CD14-positive monocyte (primary cell): ENCODE measurements at regions not wholly inside any gene's neighbourhood (a gene's known extent, or its start where the extent isn't known, plus 50 kb on each side); places are given as distances from the start of the nearest gene placed in this dataset.

Experiments
- DNase-seq, 3 donors: peaks; one replicate each; pipeline ENCODE4 v3.0.0-alpha.2; 2011 to 2022
- H2AFZ ChIP-seq: 2 replicates; pipeline ENCODE4 v1.6.0; 2012; ENCODE audit warnings: mild to moderate bottlenecking, low read depth, low read length, inconsistent platforms; ENCODE audit not compliant: insufficient read depth, poor library complexity, severe bottlenecking
- H3K27ac ChIP-seq, 2 donors: 1 replicate in 1 of 2; 2 replicates in 1 of 2; pipeline ENCODE4 v1.5.1; 2012 to 2013; ENCODE audit warnings: low read length in 2 of 2, control low read depth in 1 of 2, inconsistent platforms in 1 of 2, low read depth in 1 of 2, mild to moderate bottlenecking in 1 of 2
- H3K27me3 ChIP-seq, 2 donors: one replicate each; pipeline versions ENCODE4 v1.6.0 to v1.6.1; 2011 to 2013; ENCODE audit warnings: low read length in 2 of 2; ENCODE audit not compliant: control insufficient read depth in 2 of 2, insufficient read depth in 2 of 2
- H3K36me3 ChIP-seq, 2 donors: replicated peaks in 1 of 2; 1 replicate in 1 of 2; 2 replicates in 1 of 2; pipeline versions ENCODE4 v1.5.1 to v1.6.1; 2012 to 2013; ENCODE audit warnings: low read length in 2 of 2, control low read depth in 1 of 2, inconsistent platforms in 1 of 2, mild to moderate bottlenecking in 1 of 2; ENCODE audit not compliant: insufficient read depth in 2 of 2, control insufficient read depth in 1 of 2
- H3K4me1 ChIP-seq, 2 donors: 1 replicate in 1 of 2; 2 replicates in 1 of 2; pipeline versions ENCODE4 v1.5.1 to v1.6.1; 2012 to 2013; ENCODE audit warnings: low read length in 2 of 2, control low read depth in 1 of 2, inconsistent platforms in 1 of 2, mild to moderate bottlenecking in 1 of 2, moderate library complexity in 1 of 2; ENCODE audit not compliant: insufficient read depth in 2 of 2, control insufficient read depth in 1 of 2
- H3K4me2 ChIP-seq: replicated peaks from 2 replicates; pipeline ENCODE3; 2012; ENCODE audit warnings: low read length, moderate library complexity, mild to moderate bottlenecking; ENCODE audit not compliant: poor library complexity, severe bottlenecking; ENCODE audit errors: extremely low read depth
- H3K4me3 ChIP-seq, 3 experiments: fragments of 200-600 bp in 1 of 3; sonication (generic) in 1 of 3; replicated peaks in 1 of 3; 1 replicate in 2 of 3; 2 replicates in 1 of 3; pipeline ENCODE4 v1.5.1; 2011 to 2013; ENCODE audit warnings: low read length in 3 of 3, mild to moderate bottlenecking in 3 of 3, control low read depth in 2 of 3, low read depth in 2 of 3, inconsistent platforms in 1 of 3, moderate library complexity in 1 of 3
- H3K79me2 ChIP-seq: 2 replicates; pipeline ENCODE4 v1.6.0; 2012; ENCODE audit warnings: mild to moderate bottlenecking, control low read depth, inconsistent platforms, low read length, moderate library complexity; ENCODE audit not compliant: insufficient read depth
- H3K9ac ChIP-seq: 2 replicates; pipeline ENCODE4 v1.6.0; 2017; ENCODE audit warnings: low read length, mild to moderate bottlenecking; ENCODE audit not compliant: insufficient read depth, poor library complexity, severe bottlenecking
- H3K9me3 ChIP-seq, 2 donors: replicated peaks in 1 of 2; 1 replicate in 1 of 2; 2 replicates in 1 of 2; pipeline versions ENCODE4 v1.5.1 to v1.6.1; 2012 to 2013; ENCODE audit warnings: low read length in 2 of 2, control low read depth in 1 of 2; ENCODE audit not compliant: control insufficient read depth in 1 of 2, insufficient read depth in 1 of 2
- H4K20me1 ChIP-seq: 2 replicates; pipeline ENCODE4 v1.6.0; 2012; ENCODE audit warnings: mild to moderate bottlenecking, low read length, control low read depth, moderate library complexity; ENCODE audit not compliant: insufficient read depth
- H3K27ac Mint-ChIP-seq, 7 donors: one replicate each; pipeline ENCODE4 v1.8.0; 2020; ENCODE audit warnings: mild to moderate bottlenecking in 7 of 7, mixed read lengths in 7 of 7, moderate library complexity in 6 of 7, inconsistent platforms in 2 of 7
- H3K27me3 Mint-ChIP-seq, 3 donors: one replicate each; pipeline ENCODE4 v1.8.0; 2021 to 2022; ENCODE audit warnings: low read depth in 3 of 3, mild to moderate bottlenecking in 3 of 3, mixed read lengths in 3 of 3, moderate library complexity in 3 of 3, inconsistent platforms in 1 of 3
- H3K36me3 Mint-ChIP-seq, 2 donors: one replicate each; pipeline ENCODE4 v1.8.0; 2020; ENCODE audit warnings: mixed read lengths in 2 of 2, inconsistent platforms in 1 of 2, mild to moderate bottlenecking in 1 of 2
- H3K4me1 Mint-ChIP-seq: one replicate; pipeline ENCODE4 v1.8.0; 2020; ENCODE audit warnings: mild to moderate bottlenecking, mixed read lengths
- H3K4me3 Mint-ChIP-seq, 2 donors: one replicate each; pipeline ENCODE4 v1.8.0; 2020; ENCODE audit warnings: mild to moderate bottlenecking in 2 of 2, mixed read lengths in 2 of 2, moderate library complexity in 1 of 2
- H3K9me3 Mint-ChIP-seq, 7 donors: one replicate each; pipeline ENCODE4 v1.8.0; 2020 to 2022; ENCODE audit warnings: mixed read lengths in 7 of 7, mild to moderate bottlenecking in 6 of 7, moderate library complexity in 6 of 7, inconsistent platforms in 2 of 7
- WGBS: methylation state at CpG from one replicate; pipeline ENCODE4 v1.1.5; 2013; ENCODE audit warnings: missing lambda C conversion rate; ENCODE audit not compliant: insufficient coverage; 5-methylcytosine and 5-hydroxymethylcytosine counted together
- intact Hi-C, 2 donors: fragments of 100-400 bp; cut with micrococcal nuclease; formaldehyde crosslinking; loops; one replicate each; pipeline versions ENCODE4 v1.15.0 to v1.15.1; 2023
- TF ChIP-seq, protein P1 (sequence below): fragments of 200-600 bp; IDR thresholded peaks from one replicate; pipeline ENCODE4 v1.8.0; 2022; ENCODE audit warnings: antibody characterized with exemption, mild to moderate bottlenecking

DNA sequence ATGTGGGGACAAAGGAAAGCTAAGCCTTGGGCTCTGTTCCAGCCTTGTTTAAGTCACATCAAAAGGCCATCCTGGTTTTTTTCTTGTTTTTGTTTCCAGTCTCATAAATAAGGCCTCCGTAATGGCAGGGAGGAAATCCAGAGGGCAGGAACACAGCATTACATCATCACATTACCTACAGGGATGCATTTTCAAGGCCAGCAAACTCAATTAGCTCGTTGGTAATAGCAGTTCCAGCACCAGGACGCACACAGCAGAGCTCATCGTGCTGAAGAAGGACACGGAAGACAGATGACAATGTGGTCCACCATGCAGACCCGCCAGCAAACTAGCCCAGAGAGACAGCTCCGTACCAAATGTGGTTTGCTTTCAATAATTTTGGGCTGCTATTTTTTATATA lies 1209.2 kb downstream of the TYW1 start:
- H4K20me1 ChIP-seq, result no peaks in the 10 kb centered on the region
- no peaks in the 10 kb centered on the region for H3K4me1 Mint-ChIP-seq
- H3K27ac ChIP-seq, result no peak overlapping the region
- 69% methylated on average over 6 of the region's 7 CpGs for WGBS
- peaks cover 14 to 58% (median 33%) of the 10 kb centered on the region in 7 donors for H3K9me3 Mint-ChIP-seq
- H3K4me3 Mint-ChIP-seq, result no peak overlapping the region
- no peaks in the 10 kb centered on the region for H3K36me3 Mint-ChIP-seq
- intact Hi-C loops, result no loop called here
- no peaks in the 10 kb centered on the region for H3K36me3 ChIP-seq
- no peak overlapping the region for H3K4me2 ChIP-seq
- H3K4me1 ChIP-seq, result no peaks in the 10 kb centered on the region
- no peaks in the 10 kb centered on the region for H3K27me3 ChIP-seq
- no peak overlapping the region for H3K9ac ChIP-seq
- H3K79me2 ChIP-seq, result no peaks in the 10 kb centered on the region
- no peak overlapping the region for H3K27ac Mint-ChIP-seq
- peaks cover 46 to 63% of the 10 kb centered on the region in 2 donors for H3K9me3 ChIP-seq
- H2AFZ ChIP-seq, result no peak overlapping the region
- DNase-seq, result no peak
- TF ChIP-seq, protein P1, sequence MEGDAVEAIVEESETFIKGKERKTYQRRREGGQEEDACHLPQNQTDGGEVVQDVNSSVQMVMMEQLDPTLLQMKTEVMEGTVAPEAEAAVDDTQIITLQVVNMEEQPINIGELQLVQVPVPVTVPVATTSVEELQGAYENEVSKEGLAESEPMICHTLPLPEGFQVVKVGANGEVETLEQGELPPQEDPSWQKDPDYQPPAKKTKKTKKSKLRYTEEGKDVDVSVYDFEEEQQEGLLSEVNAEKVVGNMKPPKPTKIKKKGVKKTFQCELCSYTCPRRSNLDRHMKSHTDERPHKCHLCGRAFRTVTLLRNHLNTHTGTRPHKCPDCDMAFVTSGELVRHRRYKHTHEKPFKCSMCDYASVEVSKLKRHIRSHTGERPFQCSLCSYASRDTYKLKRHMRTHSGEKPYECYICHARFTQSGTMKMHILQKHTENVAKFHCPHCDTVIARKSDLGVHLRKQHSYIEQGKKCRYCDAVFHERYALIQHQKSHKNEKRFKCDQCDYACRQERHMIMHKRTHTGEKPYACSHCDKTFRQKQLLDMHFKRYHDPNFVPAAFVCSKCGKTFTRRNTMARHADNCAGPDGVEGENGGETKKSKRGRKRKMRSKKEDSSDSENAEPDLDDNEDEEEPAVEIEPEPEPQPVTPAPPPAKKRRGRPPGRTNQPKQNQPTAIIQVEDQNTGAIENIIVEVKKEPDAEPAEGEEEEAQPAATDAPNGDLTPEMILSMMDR, result no peak
- no peak overlapping the region for H3K4me3 ChIP-seq
- H3K27me3 Mint-ChIP-seq, result peaks cover 0 to 1% (median 0%) of the 10 kb centered on the region in 3 donors

DNA sequence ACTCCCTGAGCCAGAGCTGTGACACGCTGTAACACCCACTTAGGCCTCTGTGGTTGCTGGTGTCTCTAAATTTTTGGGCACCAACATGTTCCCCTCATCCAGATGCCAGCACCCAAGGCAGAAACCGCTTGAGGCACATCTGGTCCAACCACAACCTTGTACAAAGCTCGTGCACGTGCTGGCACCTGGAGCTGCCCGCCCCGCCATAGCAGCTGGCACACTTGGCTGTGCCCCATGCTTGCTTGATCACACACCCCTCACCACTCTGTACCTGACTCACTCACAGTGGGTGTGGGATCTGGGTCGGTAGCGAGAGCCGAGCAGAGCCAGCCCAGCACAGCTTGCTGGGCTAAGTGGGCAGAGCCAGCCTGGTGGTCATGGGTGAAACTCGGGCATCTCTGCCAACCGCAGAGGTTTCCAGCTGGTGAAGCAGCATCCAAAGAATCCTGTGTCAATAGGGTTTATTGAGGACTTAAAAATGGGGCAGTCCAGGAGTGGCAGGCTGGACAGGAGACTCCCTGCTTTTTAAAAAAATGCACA lies 1210.4 kb downstream of the TYW1 start:
- Mint-ChIP-seq H3K27me3 (peaks cover 0 to 2% (median 1%) of the 10 kb centered on the region in 3 donors), H3K27ac (no peak overlapping the region), H3K4me1 (no peaks in the 10 kb centered on the region)

More for the DNA sequence above, 1210.4 kb downstream of the TYW1 start:
- Histone ChIP-seq H2AFZ (no peak overlapping the region), H3K36me3 (no peaks in the 10 kb centered on the region), H3K9me3 (peaks cover 48 to 61% of the 10 kb centered on the region in 2 donors), H3K4me3 (no peak overlapping the region), H3K27ac (no peak overlapping the region), H4K20me1 (no peaks in the 10 kb centered on the region), H3K4me2 (no peak overlapping the region), H3K79me2 (no peaks in the 10 kb centered on the region), H3K27me3 (no peaks in the 10 kb centered on the region), H3K4me1 (no peaks in the 10 kb centered on the region), H3K9ac (no peak overlapping the region)
- intact Hi-C loops, result no loop called here
- Mint-ChIP-seq H3K4me3 (no peak overlapping the region), H3K9me3 (peaks cover 14 to 51% (median 35%) of the 10 kb centered on the region in 7 donors), H3K36me3 (no peaks in the 10 kb centered on the region)
- no peak for DNase-seq
- 87% methylated on average over 11 of the region's 11 CpGs for WGBS
- TF ChIP-seq, protein P1, result no peak
